GM23338 (cell line): ENCODE measurements at regions not wholly inside any gene's neighbourhood (a gene's known extent, or its start where the extent isn't known, plus 50 kb on each side); places are given as distances from the start of the nearest gene placed in this dataset.
A peak's percentile ranks its signal among the peaks of the same experiment; 100 is the strongest.

Source experiments
- ATAC-seq: fragments of 200-7000 bp; cut with Tn5 transposase; 3 replicates; pipeline ENCODE4 v1.9.1; 2020
- DNase-seq: peaks from one replicate; pipeline ENCODE4 v3.0.0-alpha.2; 2015; ENCODE audit warnings: low spot score
- H2AFZ ChIP-seq: fragments of 200-600 bp; sonication (generic); 2 replicates; pipeline ENCODE4 v1.8.0; 2016; ENCODE audit warnings: antibody characterized with exemption, mild to moderate bottlenecking, moderate library complexity
- H3F3A ChIP-seq: fragments of 200-600 bp; sonication (generic); replicated peaks from 2 replicates; pipeline ENCODE4 v1.8.0; 2017; ENCODE audit warnings: antibody characterized with exemption, mixed run types, low read depth
- H3K27ac ChIP-seq: fragments of 200-600 bp; sonication (generic); 2 replicates; pipeline ENCODE4 v1.6.1; 2016; ENCODE audit warnings: low read depth
- H3K27me3 ChIP-seq: fragments of 200-600 bp; sonication (generic); 2 replicates; pipeline ENCODE4 v1.8.0; 2016; ENCODE audit warnings: mild to moderate bottlenecking, mixed run types, moderate library complexity; ENCODE audit not compliant: insufficient read depth
- H3K36me3 ChIP-seq: fragments of 200-600 bp; sonication (generic); 2 replicates; pipeline ENCODE4 v1.8.0; 2016; ENCODE audit warnings: mild to moderate bottlenecking; ENCODE audit not compliant: insufficient read depth
- H3K4me1 ChIP-seq: fragments of 200-600 bp; sonication (generic); 2 replicates; pipeline ENCODE4 v1.8.0; 2016; ENCODE audit warnings: mild to moderate bottlenecking, moderate library complexity; ENCODE audit not compliant: insufficient read depth
- H3K4me2 ChIP-seq: fragments of 200-600 bp; sonication (generic); 2 replicates; pipeline ENCODE4 v1.7.1; 2017; ENCODE audit warnings: mixed run types
- H3K4me3 ChIP-seq: fragments of 200-600 bp; sonication (generic); 2 replicates; pipeline ENCODE4 v1.6.1; 2016; ENCODE audit warnings: mixed run types
- H3K79me2 ChIP-seq: fragments of 200-600 bp; sonication (generic); replicated peaks from 2 replicates; pipeline ENCODE4 v1.8.0; 2017; ENCODE audit warnings: mild to moderate bottlenecking; ENCODE audit not compliant: insufficient read depth
- H3K9me2 ChIP-seq: fragments of 200-600 bp; sonication (generic); 2 replicates; pipeline ENCODE4 v1.8.0; 2017; ENCODE audit not compliant: insufficient read depth
- H4K20me1 ChIP-seq: fragments of 200-600 bp; sonication (generic); replicated peaks from 2 replicates; pipeline ENCODE4 v1.8.0; 2017; ENCODE audit warnings: mild to moderate bottlenecking; ENCODE audit not compliant: insufficient read depth
- H3K27ac Mint-ChIP-seq: 2 replicates; pipeline ENCODE4 v1.8.0; 2020; ENCODE audit warnings: inconsistent platforms, mild to moderate bottlenecking, moderate library complexity, mixed read lengths
- H3K27me3 Mint-ChIP-seq: 3 replicates; pipeline ENCODE4 v1.8.0; 2022; ENCODE audit warnings: low read depth, mild to moderate bottlenecking, moderate library complexity, mixed read lengths, inconsistent platforms; ENCODE audit not compliant: insufficient read depth, poor library complexity
- H3K36me3 Mint-ChIP-seq: 3 replicates; pipeline ENCODE4 v1.8.0; 2021; ENCODE audit warnings: low read depth, mild to moderate bottlenecking, inconsistent platforms, moderate library complexity, mixed read lengths
- H3K4me1 Mint-ChIP-seq: 3 replicates; pipeline ENCODE4 v1.8.0; 2020; ENCODE audit warnings: mild to moderate bottlenecking, inconsistent platforms, mixed read lengths
- H3K4me3 Mint-ChIP-seq: 3 replicates; pipeline ENCODE4 v1.8.0; 2021; ENCODE audit warnings: moderate library complexity, mild to moderate bottlenecking, inconsistent platforms, mixed read lengths
- H3K9me3 Mint-ChIP-seq: 3 replicates; pipeline ENCODE4 v1.8.0; 2020; ENCODE audit warnings: moderate library complexity, mild to moderate bottlenecking, inconsistent platforms, mixed read lengths
- CREB1 ChIP-seq: fragments of 250-450 bp; sonication (Bioruptor Pico); IDR thresholded peaks from 2 replicates; pipeline ENCODE4 v1.5.0; 2020; ENCODE audit warnings: low read depth, mild to moderate bottlenecking, moderate library complexity
- EZH2 ChIP-seq: fragments of 200-600 bp; sonication (generic); IDR thresholded peaks from one replicate; pipeline ENCODE4 v1.8.0; 2017; ENCODE audit warnings: antibody characterized with exemption, mild to moderate bottlenecking, low read depth; ENCODE audit not compliant: unreplicated experiment
- EZH2phosphoT487 ChIP-seq: fragments of 200-600 bp; sonication (generic); IDR thresholded peaks from one replicate; pipeline ENCODE4 v1.8.1; 2018; ENCODE audit warnings: antibody characterized with exemption; ENCODE audit not compliant: unreplicated experiment
- JUNB ChIP-seq: IDR thresholded peaks from one replicate; pipeline ENCODE4 v1.6.1; 2016; ENCODE audit warnings: antibody characterized with exemption; ENCODE audit not compliant: unreplicated experiment
- NANOG ChIP-seq: IDR thresholded peaks from 2 replicates; pipeline ENCODE4 v1.6.1; 2016; ENCODE audit warnings: antibody characterized with exemption, borderline replicate concordance
- POLR2AphosphoS5 ChIP-seq: IDR thresholded peaks from 2 replicates; pipeline ENCODE4 v1.6.1; 2016; ENCODE audit warnings: antibody characterized with exemption, low read depth
- STAT1 ChIP-seq: IDR thresholded peaks from one replicate; pipeline ENCODE4 v1.6.1; 2016; ENCODE audit warnings: antibody characterized with exemption; ENCODE audit not compliant: unreplicated experiment
- ZNF114 ChIP-seq: fragments of 250-450 bp; sonication (Bioruptor Pico); IDR thresholded peaks from 2 replicates; pipeline ENCODE4 v1.5.0; 2020; ENCODE audit warnings: mild to moderate bottlenecking, moderate library complexity
- ZNF331 ChIP-seq: fragments of 250-450 bp; sonication (Bioruptor Pico); IDR thresholded peaks from 2 replicates; pipeline ENCODE4 v1.5.0; 2020; ENCODE audit warnings: low read depth, mild to moderate bottlenecking, moderate library complexity
- TF ChIP-seq, protein P1 (sequence below), 2 experiments: fragments of 200-600 bp in 1 of 2; sonication (generic) in 1 of 2; conservative IDR thresholded peaks; 2 replicates each; pipeline versions ENCODE4 v1.5.1 to v1.6.1; 2016 to 2017; ENCODE audit warnings: antibody characterized with exemption in 2 of 2, low read depth in 2 of 2, mild to moderate bottlenecking in 2 of 2, moderate library complexity in 1 of 2
- TF ChIP-seq, protein P2 (sequence below): fragments of 250-450 bp; sonication (Bioruptor Pico); IDR thresholded peaks from 2 replicates; pipeline ENCODE4 v1.5.0; 2020; ENCODE audit warnings: mild to moderate bottlenecking, moderate library complexity
- TF ChIP-seq, protein P3 (sequence below): IDR thresholded peaks from one replicate; pipeline ENCODE4 v1.6.1; 2018; ENCODE audit warnings: antibody characterized with exemption; ENCODE audit not compliant: unreplicated experiment
- TF ChIP-seq, protein P4 (sequence below): IDR thresholded peaks from 2 replicates; pipeline ENCODE4 v1.6.1; 2016; ENCODE audit warnings: antibody characterized with exemption

DNA sequence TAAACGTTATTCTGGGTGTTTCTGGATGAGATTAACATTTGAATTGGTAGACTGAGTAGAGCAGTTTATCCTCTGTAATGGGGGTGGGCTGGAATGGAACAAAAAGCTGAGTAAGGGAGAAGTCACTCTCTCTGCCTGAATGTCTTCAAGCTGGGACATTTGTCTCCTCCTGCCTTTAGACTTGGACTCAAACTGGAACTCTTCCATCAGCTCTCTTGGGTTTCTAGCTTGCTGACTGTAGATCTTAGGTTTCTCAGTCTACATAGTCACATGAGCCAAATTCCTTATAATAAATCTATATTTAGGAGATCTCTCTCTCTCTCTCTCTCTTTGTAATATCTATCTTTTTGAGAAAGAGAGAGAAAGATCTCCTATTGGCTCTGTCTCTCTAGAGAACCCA is 553.3 kb upstream of the CDH11 start:
- no peaks in the 10 kb centered on the region for H3K36me3 ChIP-seq
- no peak overlapping the region; the same call in 1 of the 2 replicates for H3K27ac Mint-ChIP-seq
- no peaks in the 10 kb centered on the region for H4K20me1 ChIP-seq
- no peak for DNase-seq
- peaks cover 15% of the 10 kb centered on the region; the same call in 1 of the 2 replicates for H3K9me2 ChIP-seq
- H3F3A ChIP-seq, result no peaks in the 10 kb centered on the region
- H3K4me2 ChIP-seq, result peak overlapping the region; percentile 58; the same call in 1 of the 2 replicates
- peaks cover 3% of the 10 kb centered on the region for H3K27me3 Mint-ChIP-seq
- H3K4me3 ChIP-seq, result no peak overlapping the region
- peaks cover 11% of the 10 kb centered on the region for H3K9me3 Mint-ChIP-seq
- no peaks in the 10 kb centered on the region for H3K79me2 ChIP-seq
- no peaks in the 10 kb centered on the region for H3K36me3 Mint-ChIP-seq
- ATAC-seq, result no peak
- no peaks in the 10 kb centered on the region for H3K27me3 ChIP-seq
- peak overlapping the region; percentile 84; the same call in 1 of the 2 replicates for H2AFZ ChIP-seq
- H3K27ac ChIP-seq, result no peak overlapping the region
- H3K4me3 Mint-ChIP-seq, result no peak overlapping the region
- TF ChIP-seq, protein P1, sequence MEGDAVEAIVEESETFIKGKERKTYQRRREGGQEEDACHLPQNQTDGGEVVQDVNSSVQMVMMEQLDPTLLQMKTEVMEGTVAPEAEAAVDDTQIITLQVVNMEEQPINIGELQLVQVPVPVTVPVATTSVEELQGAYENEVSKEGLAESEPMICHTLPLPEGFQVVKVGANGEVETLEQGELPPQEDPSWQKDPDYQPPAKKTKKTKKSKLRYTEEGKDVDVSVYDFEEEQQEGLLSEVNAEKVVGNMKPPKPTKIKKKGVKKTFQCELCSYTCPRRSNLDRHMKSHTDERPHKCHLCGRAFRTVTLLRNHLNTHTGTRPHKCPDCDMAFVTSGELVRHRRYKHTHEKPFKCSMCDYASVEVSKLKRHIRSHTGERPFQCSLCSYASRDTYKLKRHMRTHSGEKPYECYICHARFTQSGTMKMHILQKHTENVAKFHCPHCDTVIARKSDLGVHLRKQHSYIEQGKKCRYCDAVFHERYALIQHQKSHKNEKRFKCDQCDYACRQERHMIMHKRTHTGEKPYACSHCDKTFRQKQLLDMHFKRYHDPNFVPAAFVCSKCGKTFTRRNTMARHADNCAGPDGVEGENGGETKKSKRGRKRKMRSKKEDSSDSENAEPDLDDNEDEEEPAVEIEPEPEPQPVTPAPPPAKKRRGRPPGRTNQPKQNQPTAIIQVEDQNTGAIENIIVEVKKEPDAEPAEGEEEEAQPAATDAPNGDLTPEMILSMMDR (conservative IDR thresholded peaks at IDR 0.05; ENCODE audit: low read depth in 2 of 2), result no peak
- TF ChIP-seq EZH2 (no peak), NANOG (no peak), POLR2AphosphoS5 (no peak), ZNF114 (CRISPR knock-in tag) (no peak), JUNB (no peak), STAT1 (no peak), ZNF331 (CRISPR knock-in tag) (no peak), EZH2phosphoT487 (no peak), CREB1 (no peak)
- TF ChIP-seq, protein P2, sequence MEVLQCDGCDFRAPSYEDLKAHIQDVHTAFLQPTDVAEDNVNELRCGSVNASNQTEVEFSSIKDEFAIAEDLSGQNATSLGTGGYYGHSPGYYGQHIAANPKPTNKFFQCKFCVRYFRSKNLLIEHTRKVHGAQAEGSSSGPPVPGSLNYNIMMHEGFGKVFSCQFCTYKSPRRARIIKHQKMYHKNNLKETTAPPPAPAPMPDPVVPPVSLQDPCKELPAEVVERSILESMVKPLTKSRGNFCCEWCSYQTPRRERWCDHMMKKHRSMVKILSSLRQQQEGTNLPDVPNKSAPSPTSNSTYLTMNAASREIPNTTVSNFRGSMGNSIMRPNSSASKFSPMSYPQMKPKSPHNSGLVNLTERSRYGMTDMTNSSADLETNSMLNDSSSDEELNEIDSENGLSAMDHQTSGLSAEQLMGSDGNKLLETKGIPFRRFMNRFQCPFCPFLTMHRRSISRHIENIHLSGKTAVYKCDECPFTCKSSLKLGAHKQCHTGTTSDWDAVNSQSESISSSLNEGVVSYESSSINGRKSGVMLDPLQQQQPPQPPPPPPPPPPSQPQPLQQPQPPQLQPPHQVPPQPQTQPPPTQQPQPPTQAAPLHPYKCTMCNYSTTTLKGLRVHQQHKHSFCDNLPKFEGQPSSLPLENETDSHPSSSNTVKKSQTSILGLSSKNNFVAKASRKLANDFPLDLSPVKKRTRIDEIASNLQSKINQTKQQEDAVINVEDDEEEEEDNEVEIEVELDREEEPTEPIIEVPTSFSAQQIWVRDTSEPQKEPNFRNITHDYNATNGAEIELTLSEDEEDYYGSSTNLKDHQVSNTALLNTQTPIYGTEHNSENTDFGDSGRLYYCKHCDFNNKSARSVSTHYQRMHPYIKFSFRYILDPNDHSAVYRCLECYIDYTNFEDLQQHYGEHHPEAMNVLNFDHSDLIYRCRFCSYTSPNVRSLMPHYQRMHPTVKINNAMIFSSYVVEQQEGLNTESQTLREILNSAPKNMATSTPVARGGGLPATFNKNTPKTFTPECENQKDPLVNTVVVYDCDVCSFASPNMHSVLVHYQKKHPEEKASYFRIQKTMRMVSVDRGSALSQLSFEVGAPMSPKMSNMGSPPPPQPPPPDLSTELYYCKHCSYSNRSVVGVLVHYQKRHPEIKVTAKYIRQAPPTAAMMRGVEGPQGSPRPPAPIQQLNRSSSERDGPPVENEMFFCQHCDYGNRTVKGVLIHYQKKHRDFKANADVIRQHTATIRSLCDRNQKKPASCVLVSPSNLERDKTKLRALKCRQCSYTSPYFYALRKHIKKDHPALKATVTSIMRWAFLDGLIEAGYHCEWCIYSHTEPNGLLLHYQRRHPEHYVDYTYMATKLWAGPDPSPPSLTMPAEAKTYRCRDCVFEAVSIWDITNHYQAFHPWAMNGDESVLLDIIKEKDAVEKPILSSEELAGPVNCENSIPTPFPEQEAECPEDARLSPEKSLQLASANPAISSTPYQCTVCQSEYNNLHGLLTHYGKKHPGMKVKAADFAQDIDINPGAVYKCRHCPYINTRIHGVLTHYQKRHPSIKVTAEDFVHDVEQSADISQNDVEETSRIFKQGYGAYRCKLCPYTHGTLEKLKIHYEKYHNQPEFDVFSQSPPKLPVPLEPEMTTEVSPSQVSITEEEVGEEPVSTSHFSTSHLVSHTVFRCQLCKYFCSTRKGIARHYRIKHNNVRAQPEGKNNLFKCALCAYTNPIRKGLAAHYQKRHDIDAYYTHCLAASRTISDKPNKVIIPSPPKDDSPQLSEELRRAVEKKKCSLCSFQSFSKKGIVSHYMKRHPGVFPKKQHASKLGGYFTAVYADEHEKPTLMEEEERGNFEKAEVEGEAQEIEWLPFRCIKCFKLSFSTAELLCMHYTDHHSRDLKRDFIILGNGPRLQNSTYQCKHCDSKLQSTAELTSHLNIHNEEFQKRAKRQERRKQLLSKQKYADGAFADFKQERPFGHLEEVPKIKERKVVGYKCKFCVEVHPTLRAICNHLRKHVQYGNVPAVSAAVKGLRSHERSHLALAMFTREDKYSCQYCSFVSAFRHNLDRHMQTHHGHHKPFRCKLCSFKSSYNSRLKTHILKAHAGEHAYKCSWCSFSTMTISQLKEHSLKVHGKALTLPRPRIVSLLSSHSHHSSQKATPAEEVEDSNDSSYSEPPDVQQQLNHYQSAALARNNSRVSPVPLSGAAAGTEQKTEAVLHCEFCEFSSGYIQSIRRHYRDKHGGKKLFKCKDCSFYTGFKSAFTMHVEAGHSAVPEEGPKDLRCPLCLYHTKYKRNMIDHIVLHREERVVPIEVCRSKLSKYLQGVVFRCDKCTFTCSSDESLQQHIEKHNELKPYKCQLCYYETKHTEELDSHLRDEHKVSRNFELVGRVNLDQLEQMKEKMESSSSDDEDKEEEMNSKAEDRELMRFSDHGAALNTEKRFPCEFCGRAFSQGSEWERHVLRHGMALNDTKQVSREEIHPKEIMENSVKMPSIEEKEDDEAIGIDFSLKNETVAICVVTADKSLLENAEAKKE, result no peak
- TF ChIP-seq, protein P3, sequence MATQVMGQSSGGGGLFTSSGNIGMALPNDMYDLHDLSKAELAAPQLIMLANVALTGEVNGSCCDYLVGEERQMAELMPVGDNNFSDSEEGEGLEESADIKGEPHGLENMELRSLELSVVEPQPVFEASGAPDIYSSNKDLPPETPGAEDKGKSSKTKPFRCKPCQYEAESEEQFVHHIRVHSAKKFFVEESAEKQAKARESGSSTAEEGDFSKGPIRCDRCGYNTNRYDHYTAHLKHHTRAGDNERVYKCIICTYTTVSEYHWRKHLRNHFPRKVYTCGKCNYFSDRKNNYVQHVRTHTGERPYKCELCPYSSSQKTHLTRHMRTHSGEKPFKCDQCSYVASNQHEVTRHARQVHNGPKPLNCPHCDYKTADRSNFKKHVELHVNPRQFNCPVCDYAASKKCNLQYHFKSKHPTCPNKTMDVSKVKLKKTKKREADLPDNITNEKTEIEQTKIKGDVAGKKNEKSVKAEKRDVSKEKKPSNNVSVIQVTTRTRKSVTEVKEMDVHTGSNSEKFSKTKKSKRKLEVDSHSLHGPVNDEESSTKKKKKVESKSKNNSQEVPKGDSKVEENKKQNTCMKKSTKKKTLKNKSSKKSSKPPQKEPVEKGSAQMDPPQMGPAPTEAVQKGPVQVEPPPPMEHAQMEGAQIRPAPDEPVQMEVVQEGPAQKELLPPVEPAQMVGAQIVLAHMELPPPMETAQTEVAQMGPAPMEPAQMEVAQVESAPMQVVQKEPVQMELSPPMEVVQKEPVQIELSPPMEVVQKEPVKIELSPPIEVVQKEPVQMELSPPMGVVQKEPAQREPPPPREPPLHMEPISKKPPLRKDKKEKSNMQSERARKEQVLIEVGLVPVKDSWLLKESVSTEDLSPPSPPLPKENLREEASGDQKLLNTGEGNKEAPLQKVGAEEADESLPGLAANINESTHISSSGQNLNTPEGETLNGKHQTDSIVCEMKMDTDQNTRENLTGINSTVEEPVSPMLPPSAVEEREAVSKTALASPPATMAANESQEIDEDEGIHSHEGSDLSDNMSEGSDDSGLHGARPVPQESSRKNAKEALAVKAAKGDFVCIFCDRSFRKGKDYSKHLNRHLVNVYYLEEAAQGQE, result no peak
- TF ChIP-seq, protein P4, sequence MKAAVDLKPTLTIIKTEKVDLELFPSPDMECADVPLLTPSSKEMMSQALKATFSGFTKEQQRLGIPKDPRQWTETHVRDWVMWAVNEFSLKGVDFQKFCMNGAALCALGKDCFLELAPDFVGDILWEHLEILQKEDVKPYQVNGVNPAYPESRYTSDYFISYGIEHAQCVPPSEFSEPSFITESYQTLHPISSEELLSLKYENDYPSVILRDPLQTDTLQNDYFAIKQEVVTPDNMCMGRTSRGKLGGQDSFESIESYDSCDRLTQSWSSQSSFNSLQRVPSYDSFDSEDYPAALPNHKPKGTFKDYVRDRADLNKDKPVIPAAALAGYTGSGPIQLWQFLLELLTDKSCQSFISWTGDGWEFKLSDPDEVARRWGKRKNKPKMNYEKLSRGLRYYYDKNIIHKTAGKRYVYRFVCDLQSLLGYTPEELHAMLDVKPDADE, result no peak
- peaks cover 10% of the 10 kb centered on the region for H3K4me1 ChIP-seq
- H3K4me1 Mint-ChIP-seq, result peaks cover 4% of the 10 kb centered on the region; the same call in 2 of the 3 replicates
